ENCODE measurements at regions not wholly inside any gene's neighbourhood (a gene's known extent, or its start where the extent isn't known, plus 50 kb on each side); places are given as distances from the start of the nearest gene placed in this dataset.

DNA sequence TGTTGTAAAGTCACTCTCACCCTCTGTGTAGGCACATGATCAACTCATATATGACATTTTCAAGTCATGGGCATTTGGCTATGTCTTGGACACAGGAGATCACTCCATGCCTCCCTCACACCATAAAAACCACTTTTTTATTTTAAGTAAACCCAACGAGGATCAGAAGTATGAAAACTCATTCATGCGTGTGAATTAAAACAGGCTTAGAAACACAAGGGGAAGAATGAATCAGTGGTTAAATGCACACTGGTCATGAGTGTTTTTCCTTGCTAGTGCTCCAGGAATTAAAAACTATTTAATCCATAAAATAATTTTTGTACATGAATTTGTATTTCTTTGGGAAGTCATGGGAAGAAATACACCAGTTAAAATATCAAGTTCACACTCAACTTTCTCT lies 198.4 kb downstream of the GALC start:
- no peak overlapping the region for H3K4me3 ChIP-seq (ENCODE audit: low read length in 2 of 2)
- no peak overlapping the region for H3K27ac ChIP-seq (ENCODE audit: low read depth in 2 of 2, low read length in 2 of 2)
- no peaks in the 10 kb centered on the region for H3K27me3 ChIP-seq (ENCODE audit: control insufficient read depth in 2 of 2, insufficient read depth in 2 of 2, low read length in 2 of 2)
- no peaks in the 10 kb centered on the region for H3K36me3 ChIP-seq (ENCODE audit: control insufficient read depth in 2 of 2, insufficient read depth in 2 of 2, low read length in 2 of 2)
- no peaks in the 10 kb centered on the region for H3K4me1 ChIP-seq (ENCODE audit: control insufficient read depth in 2 of 2, insufficient read depth in 2 of 2, low read length in 2 of 2)
- no peak overlapping the region for H3K9ac ChIP-seq (ENCODE audit: low read depth in 1 of 2, low read length in 2 of 2)
- no peaks in the 10 kb centered on the region for H3K9me3 ChIP-seq (ENCODE audit: control insufficient read depth in 2 of 2, low read length in 2 of 2)

DNA sequence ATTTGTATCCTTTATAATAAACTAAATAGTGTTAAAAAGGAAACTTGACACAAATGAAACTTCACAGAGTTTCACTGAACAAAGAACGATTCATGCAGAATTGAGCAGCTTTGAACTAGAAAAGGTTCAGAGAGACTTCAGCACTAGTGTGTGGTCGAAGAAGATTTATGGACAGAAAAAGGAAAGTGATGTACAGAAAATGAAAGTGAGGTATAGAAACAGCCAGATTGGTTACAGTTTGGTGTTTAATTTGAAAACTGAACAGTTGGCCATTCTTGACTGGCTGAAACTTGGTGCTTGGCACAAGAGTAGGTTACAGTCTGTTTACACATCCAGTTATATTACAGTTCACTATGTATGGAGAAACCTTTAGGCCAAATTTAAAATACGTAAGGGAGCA lies 207.1 kb downstream of the GALC start:
- Histone ChIP-seq H3K27ac (ENCODE audit: low read depth in 2 of 2, low read length in 2 of 2) (no peak overlapping the region), H3K9me3 (ENCODE audit: control insufficient read depth in 2 of 2, low read length in 2 of 2) (no peaks in the 10 kb centered on the region), H3K4me3 (ENCODE audit: low read length in 2 of 2) (no peak overlapping the region), H3K9ac (ENCODE audit: low read depth in 1 of 2, low read length in 2 of 2) (no peak overlapping the region), H3K36me3 (ENCODE audit: control insufficient read depth in 2 of 2, insufficient read depth in 2 of 2, low read length in 2 of 2) (no peaks in the 10 kb centered on the region), H3K4me1 (ENCODE audit: control insufficient read depth in 2 of 2, insufficient read depth in 2 of 2, low read length in 2 of 2) (no peaks in the 10 kb centered on the region), H3K27me3 (ENCODE audit: control insufficient read depth in 2 of 2, insufficient read depth in 2 of 2, low read length in 2 of 2) (no peaks in the 10 kb centered on the region)

DNA sequence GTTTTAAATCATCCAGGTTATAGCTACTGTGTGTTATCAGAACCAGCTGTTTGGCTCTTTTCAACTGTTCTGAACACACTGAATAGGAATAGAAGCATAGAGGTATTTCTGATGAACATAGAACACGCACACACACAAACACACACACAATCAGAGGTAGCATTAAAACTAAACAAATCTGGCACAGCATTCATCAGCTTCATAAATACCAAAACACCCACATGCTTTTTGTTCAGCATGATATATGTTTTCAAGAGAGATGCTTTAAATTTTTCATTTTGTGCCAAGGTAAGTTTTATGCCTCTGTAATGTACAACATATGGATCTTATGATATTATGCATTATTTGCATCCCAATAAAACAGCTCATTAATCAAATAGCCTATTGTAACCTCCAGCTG lies 208.6 kb downstream of the GALC start:
- no peaks in the 10 kb centered on the region for H3K27me3 ChIP-seq (ENCODE audit: control insufficient read depth in 2 of 2, insufficient read depth in 2 of 2, low read length in 2 of 2)
- no peaks in the 10 kb centered on the region for H3K9me3 ChIP-seq (ENCODE audit: control insufficient read depth in 2 of 2, low read length in 2 of 2)
- no peaks in the 10 kb centered on the region for H3K4me1 ChIP-seq (ENCODE audit: control insufficient read depth in 2 of 2, insufficient read depth in 2 of 2, low read length in 2 of 2)
- no peak overlapping the region for H3K4me3 ChIP-seq (ENCODE audit: low read length in 2 of 2)
- H3K36me3 ChIP-seq (ENCODE audit: control insufficient read depth in 2 of 2, insufficient read depth in 2 of 2, low read length in 2 of 2): no peaks in the 10 kb centered on the region
- no peak overlapping the region for H3K9ac ChIP-seq (ENCODE audit: low read depth in 1 of 2, low read length in 2 of 2)
- no peak overlapping the region for H3K27ac ChIP-seq (ENCODE audit: low read depth in 2 of 2, low read length in 2 of 2)

DNA sequence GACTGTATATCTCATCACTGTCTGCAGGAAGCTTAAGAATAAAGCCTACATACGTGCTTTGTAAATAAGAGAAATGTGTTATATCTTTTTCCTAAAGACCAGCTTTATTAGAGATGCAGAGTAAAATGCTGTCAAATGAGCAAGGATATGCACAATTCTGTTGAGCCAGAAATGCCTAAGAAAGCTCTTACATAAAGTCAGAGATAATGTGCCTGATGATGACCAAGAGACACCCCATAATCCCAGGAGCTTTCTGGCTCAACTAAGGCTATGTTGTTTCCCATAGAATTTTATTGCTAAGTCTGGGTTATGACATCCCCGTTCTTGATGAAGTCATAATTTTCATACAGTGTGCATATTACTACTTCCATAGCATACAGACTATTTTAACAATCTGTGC lies 209.9 kb downstream of the GALC start:
- Histone ChIP-seq H3K9ac (ENCODE audit: low read depth in 1 of 2, low read length in 2 of 2) (no peak overlapping the region), H3K9me3 (ENCODE audit: control insufficient read depth in 2 of 2, low read length in 2 of 2) (no peaks in the 10 kb centered on the region), H3K4me1 (ENCODE audit: control insufficient read depth in 2 of 2, insufficient read depth in 2 of 2, low read length in 2 of 2) (no peaks in the 10 kb centered on the region), H3K27ac (ENCODE audit: low read depth in 2 of 2, low read length in 2 of 2) (no peak overlapping the region), H3K27me3 (ENCODE audit: control insufficient read depth in 2 of 2, insufficient read depth in 2 of 2, low read length in 2 of 2) (no peaks in the 10 kb centered on the region), H3K4me3 (ENCODE audit: low read length in 2 of 2) (no peak overlapping the region), H3K36me3 (ENCODE audit: control insufficient read depth in 2 of 2, insufficient read depth in 2 of 2, low read length in 2 of 2) (no peaks in the 10 kb centered on the region)

DNA sequence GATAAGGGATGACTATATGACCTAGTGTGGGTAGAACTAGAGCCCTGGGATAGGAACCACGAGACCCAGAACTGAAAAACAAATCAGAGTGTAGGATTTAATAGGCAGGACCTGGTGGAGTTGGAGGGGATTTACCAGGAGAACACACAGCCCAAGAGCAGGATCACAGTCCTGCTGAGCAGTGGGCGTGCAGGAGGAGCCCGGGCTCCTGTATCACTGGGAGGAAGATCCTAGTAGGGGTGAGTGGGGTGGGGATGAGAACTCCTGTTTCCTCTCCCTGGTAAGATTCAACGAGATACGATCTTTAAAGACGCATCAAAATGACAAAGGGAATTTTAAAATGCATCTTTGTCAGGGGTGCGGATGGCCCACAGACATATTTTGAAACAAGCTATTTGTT lies 220.1 kb downstream of the GALC start:
- Histone ChIP-seq H3K4me3 (ENCODE audit: low read length in 2 of 2) (no peak overlapping the region), H3K4me1 (ENCODE audit: control insufficient read depth in 2 of 2, insufficient read depth in 2 of 2, low read length in 2 of 2) (no peaks in the 10 kb centered on the region), H3K36me3 (ENCODE audit: control insufficient read depth in 2 of 2, insufficient read depth in 2 of 2, low read length in 2 of 2) (no peaks in the 10 kb centered on the region), H3K27me3 (ENCODE audit: control insufficient read depth in 2 of 2, insufficient read depth in 2 of 2, low read length in 2 of 2) (no peaks in the 10 kb centered on the region), H3K9ac (ENCODE audit: low read depth in 1 of 2, low read length in 2 of 2) (no peak overlapping the region), H3K9me3 (ENCODE audit: control insufficient read depth in 2 of 2, low read length in 2 of 2) (no peaks in the 10 kb centered on the region), H3K27ac (ENCODE audit: low read depth in 2 of 2, low read length in 2 of 2) (no peak overlapping the region)

DNA sequence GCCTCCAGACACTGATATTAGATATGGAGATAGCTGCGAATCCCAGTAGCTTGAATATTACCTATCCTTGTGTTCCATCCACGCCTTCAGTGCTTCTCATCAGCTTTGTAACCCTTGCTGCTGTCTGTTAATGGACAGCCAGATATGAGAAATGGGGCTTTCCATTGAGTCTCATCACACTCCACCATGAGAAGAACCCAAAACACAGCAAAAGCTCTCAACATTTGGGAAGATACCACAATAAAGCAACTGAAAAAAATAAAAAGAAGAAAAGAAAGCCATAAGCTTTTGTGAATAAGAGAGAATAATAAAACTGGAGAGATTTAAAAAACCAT lies 225.4 kb downstream of the GALC start:
- Histone ChIP-seq H3K9ac (ENCODE audit: low read depth in 1 of 2, low read length in 2 of 2) (no peak overlapping the region), H3K27ac (ENCODE audit: low read depth in 2 of 2, low read length in 2 of 2) (no peak overlapping the region), H3K4me3 (ENCODE audit: low read length in 2 of 2) (no peak overlapping the region), H3K36me3 (ENCODE audit: control insufficient read depth in 2 of 2, insufficient read depth in 2 of 2, low read length in 2 of 2) (no peaks in the 10 kb centered on the region), H3K4me1 (ENCODE audit: control insufficient read depth in 2 of 2, insufficient read depth in 2 of 2, low read length in 2 of 2) (no peaks in the 10 kb centered on the region), H3K27me3 (ENCODE audit: control insufficient read depth in 2 of 2, insufficient read depth in 2 of 2, low read length in 2 of 2) (no peaks in the 10 kb centered on the region), H3K9me3 (ENCODE audit: control insufficient read depth in 2 of 2, low read length in 2 of 2) (no peaks in the 10 kb centered on the region)

DNA sequence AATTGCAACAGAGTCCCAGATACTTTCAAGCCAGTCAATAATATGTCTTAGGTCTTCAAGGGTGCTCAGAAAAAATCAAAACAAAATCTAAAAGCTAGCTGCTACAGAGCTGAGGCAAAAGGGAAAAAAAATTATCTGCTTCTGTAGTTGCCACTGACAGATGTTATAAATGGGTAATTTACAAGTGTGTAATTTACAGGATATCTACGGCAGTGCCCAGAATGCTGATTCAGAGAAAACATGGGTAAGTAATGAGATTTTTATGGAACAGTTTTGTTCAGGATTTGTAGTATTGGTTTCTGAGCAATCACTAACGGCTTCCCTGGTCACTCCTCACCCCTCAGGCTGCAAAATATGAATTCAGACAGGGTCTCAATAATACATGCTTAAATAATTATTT lies 234.1 kb downstream of the GALC start:
- H3K9ac ChIP-seq (ENCODE audit: low read depth in 1 of 2, low read length in 2 of 2): no peak overlapping the region
- no peaks in the 10 kb centered on the region for H3K9me3 ChIP-seq (ENCODE audit: control insufficient read depth in 2 of 2, low read length in 2 of 2)
- H3K36me3 ChIP-seq (ENCODE audit: control insufficient read depth in 2 of 2, insufficient read depth in 2 of 2, low read length in 2 of 2): no peaks in the 10 kb centered on the region
- H3K4me3 ChIP-seq (ENCODE audit: low read length in 2 of 2): no peak overlapping the region
- no peaks in the 10 kb centered on the region for H3K4me1 ChIP-seq (ENCODE audit: control insufficient read depth in 2 of 2, insufficient read depth in 2 of 2, low read length in 2 of 2)
- no peaks in the 10 kb centered on the region for H3K27me3 ChIP-seq (ENCODE audit: control insufficient read depth in 2 of 2, insufficient read depth in 2 of 2, low read length in 2 of 2)
- H3K27ac ChIP-seq (ENCODE audit: low read depth in 2 of 2, low read length in 2 of 2): no peak overlapping the region

DNA sequence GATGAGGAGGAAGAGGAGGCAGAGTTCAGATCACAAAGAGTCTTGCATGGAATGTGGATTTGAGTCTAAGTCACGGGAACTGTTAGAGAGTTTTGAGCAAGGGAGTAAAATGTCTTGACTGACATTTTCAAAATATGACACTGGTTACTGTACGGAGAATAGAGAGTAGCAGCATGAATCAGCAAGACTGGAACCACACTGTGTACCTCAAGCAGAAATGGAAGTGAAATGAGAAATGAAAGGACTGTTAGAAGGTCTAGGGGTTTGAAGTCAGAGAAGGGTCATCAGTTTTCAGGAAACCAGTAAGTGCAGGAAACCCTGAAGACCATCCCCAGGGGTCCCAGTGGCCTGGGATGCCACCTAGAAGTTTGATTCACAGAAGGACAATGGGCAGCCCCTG lies 236.3 kb downstream of the GALC start:
- H3K4me3 ChIP-seq (ENCODE audit: low read length in 2 of 2): no peak overlapping the region
- no peaks in the 10 kb centered on the region for H3K9me3 ChIP-seq (ENCODE audit: control insufficient read depth in 2 of 2, low read length in 2 of 2)
- no peaks in the 10 kb centered on the region for H3K36me3 ChIP-seq (ENCODE audit: control insufficient read depth in 2 of 2, insufficient read depth in 2 of 2, low read length in 2 of 2)
- no peak overlapping the region for H3K9ac ChIP-seq (ENCODE audit: low read depth in 1 of 2, low read length in 2 of 2)
- H3K27ac ChIP-seq (ENCODE audit: low read depth in 2 of 2, low read length in 2 of 2): no peak overlapping the region
- no peaks in the 10 kb centered on the region for H3K27me3 ChIP-seq (ENCODE audit: control insufficient read depth in 2 of 2, insufficient read depth in 2 of 2, low read length in 2 of 2)
- no peaks in the 10 kb centered on the region for H3K4me1 ChIP-seq (ENCODE audit: control insufficient read depth in 2 of 2, insufficient read depth in 2 of 2, low read length in 2 of 2)

DNA sequence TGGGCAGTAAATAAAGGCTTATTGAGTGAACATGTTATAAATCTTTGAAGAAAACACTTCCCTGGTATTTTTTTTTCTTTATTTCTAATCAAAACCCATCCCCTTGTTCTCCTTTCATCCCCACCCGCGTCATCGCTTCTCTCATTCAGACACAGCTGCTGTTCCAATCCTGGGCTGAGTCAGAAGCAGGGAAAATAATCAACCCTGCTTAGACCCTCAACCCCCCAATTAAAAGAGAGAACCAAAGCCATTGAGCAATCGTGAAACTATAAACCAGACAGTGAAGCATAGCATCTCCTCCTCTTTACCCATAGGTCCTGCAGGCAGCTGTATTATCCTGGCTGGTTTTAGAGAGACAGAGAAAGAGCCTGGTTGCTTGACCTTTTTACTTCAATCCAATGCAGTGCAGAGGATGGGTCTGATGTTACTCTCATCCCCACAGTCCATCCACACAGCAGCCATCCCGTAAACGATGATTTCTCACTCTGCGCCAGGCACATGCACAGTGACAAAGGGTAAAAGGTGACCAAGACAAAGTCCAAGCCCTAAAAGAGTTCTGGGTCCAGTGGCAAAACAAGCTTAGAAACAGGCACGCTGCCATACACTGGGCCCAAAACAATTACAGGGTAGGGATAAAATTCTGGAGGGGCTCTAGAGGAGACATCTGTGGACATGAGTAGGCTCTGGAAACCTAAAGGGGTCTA lies 238.3 kb downstream of the GALC start:
- no peak overlapping the region for H3K4me3 ChIP-seq (ENCODE audit: low read length in 2 of 2)
- no peak overlapping the region for H3K9ac ChIP-seq (ENCODE audit: low read depth in 1 of 2, low read length in 2 of 2)
- no peaks in the 10 kb centered on the region for H3K4me1 ChIP-seq (ENCODE audit: control insufficient read depth in 2 of 2, insufficient read depth in 2 of 2, low read length in 2 of 2)
- H3K9me3 ChIP-seq (ENCODE audit: control insufficient read depth in 2 of 2, low read length in 2 of 2): no peaks in the 10 kb centered on the region
- no peaks in the 10 kb centered on the region for H3K36me3 ChIP-seq (ENCODE audit: control insufficient read depth in 2 of 2, insufficient read depth in 2 of 2, low read length in 2 of 2)
- H3K27me3 ChIP-seq (ENCODE audit: control insufficient read depth in 2 of 2, insufficient read depth in 2 of 2, low read length in 2 of 2): no peaks in the 10 kb centered on the region
- H3K27ac ChIP-seq (ENCODE audit: low read depth in 2 of 2, low read length in 2 of 2): no peak overlapping the region

DNA sequence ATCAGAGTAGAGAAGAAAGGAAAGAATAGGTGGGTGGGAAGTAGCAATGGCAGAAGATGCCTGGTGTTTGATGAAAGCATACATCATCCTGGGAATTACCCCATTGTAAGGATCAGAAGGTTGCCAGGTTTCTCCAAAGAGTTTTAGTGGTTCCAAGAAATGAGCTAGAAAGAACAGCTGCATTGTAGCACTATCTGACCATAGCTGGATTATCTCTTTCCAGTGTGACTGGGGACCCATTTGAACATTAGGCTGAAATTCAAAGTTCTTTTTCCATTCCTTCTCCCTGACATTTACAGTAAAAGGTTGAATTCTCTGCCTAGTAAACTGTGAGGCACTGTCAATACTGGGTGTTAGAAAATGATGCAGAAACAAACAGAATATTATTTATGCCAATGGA lies 244.4 kb downstream of the GALC start:
- Histone ChIP-seq H3K9ac (ENCODE audit: low read depth in 1 of 2, low read length in 2 of 2) (no peak overlapping the region), H3K36me3 (ENCODE audit: control insufficient read depth in 2 of 2, insufficient read depth in 2 of 2, low read length in 2 of 2) (no peaks in the 10 kb centered on the region), H3K27me3 (ENCODE audit: control insufficient read depth in 2 of 2, insufficient read depth in 2 of 2, low read length in 2 of 2) (no peaks in the 10 kb centered on the region), H3K4me3 (ENCODE audit: low read length in 2 of 2) (no peak overlapping the region), H3K4me1 (ENCODE audit: control insufficient read depth in 2 of 2, insufficient read depth in 2 of 2, low read length in 2 of 2) (no peaks in the 10 kb centered on the region), H3K9me3 (ENCODE audit: control insufficient read depth in 2 of 2, low read length in 2 of 2) (no peaks in the 10 kb centered on the region), H3K27ac (ENCODE audit: low read depth in 2 of 2, low read length in 2 of 2) (no peak overlapping the region)
